ENCODE measurements at regions not wholly inside any gene's neighbourhood (a gene's known extent, or its start where the extent isn't known, plus 50 kb on each side); places are given as distances from the start of the nearest gene placed in this dataset.

GRCh38 chrX:39398963-39399261 is 597.7 kb downstream of the MID1IP1 start:
- no peaks in the 10 kb centered on the region for H3K9me3 ChIP-seq (ENCODE audit: control insufficient read depth, insufficient read depth, low read depth, low read length)

GRCh38 chrX:39399387-39399786 is 598.1 kb downstream of the MID1IP1 start:
- CTCF ChIA-PET = no interaction called here

More at GRCh38 chrX:39398963-39399261, 597.7 kb downstream of the MID1IP1 start:
- ChIA-PET POLR2A (no interaction called here), CTCF (no interaction called here)
- H3K36me3 ChIP-seq (ENCODE audit: control insufficient read depth in 2 of 2, insufficient read depth in 1 of 2, low read length in 2 of 2) = no peaks in the 10 kb centered on the region
- no peak overlapping the region for H3K4me3 ChIP-seq (ENCODE audit: low read depth, low read length)
- no peaks in the 10 kb centered on the region for H3K4me1 ChIP-seq (ENCODE audit: control insufficient read depth, insufficient read depth, low read length)
- H3K27ac ChIP-seq (ENCODE audit: extremely low read depth, low read depth, low read length) = no peak overlapping the region
- TF ChIP-seq KLF7 (tag by site-specific recombination; IDR thresholded peaks at IDR 0.05; ENCODE audit: borderline replicate concordance) (no peak), ZNF768 (tag by site-specific recombination; IDR thresholded peaks at IDR 0.05) (no peak), SALL2 (tag by site-specific recombination; IDR thresholded peaks at IDR 0.05; ENCODE audit: borderline replicate concordance) (no peak), ZNF362 (tag by site-specific recombination; IDR thresholded peaks at IDR 0.05) (no peak), GFI1B (tag by site-specific recombination; IDR thresholded peaks at IDR 0.05) (no peak), ZNF558 (tag by site-specific recombination; IDR thresholded peaks at IDR 0.05) (no peak), ZNF10 (tag by site-specific recombination; IDR thresholded peaks at IDR 0.05) (no peak), ZNF391 (tag by site-specific recombination; IDR thresholded peaks at IDR 0.05; ENCODE audit: borderline replicate concordance, low read depth) (no peak), ZNF221 (tag by site-specific recombination; IDR thresholded peaks at IDR 0.05; ENCODE audit: borderline replicate concordance) (no peak), ZBTB48 (tag by site-specific recombination; IDR thresholded peaks at IDR 0.05) (no peak), ZNF473 (tag by site-specific recombination; IDR thresholded peaks at IDR 0.05) (no peak), ZNF19 (tag by site-specific recombination; IDR thresholded peaks at IDR 0.05; ENCODE audit: low read depth) (no peak), ZNF561 (tag by site-specific recombination; IDR thresholded peaks at IDR 0.05; ENCODE audit: borderline replicate concordance) (no peak), ZNF155 (tag by site-specific recombination; IDR thresholded peaks at IDR 0.05) (no peak), ZNF623 (tag by site-specific recombination; IDR thresholded peaks at IDR 0.05) (no peak)
- TF ChIP-seq, protein P1, sequence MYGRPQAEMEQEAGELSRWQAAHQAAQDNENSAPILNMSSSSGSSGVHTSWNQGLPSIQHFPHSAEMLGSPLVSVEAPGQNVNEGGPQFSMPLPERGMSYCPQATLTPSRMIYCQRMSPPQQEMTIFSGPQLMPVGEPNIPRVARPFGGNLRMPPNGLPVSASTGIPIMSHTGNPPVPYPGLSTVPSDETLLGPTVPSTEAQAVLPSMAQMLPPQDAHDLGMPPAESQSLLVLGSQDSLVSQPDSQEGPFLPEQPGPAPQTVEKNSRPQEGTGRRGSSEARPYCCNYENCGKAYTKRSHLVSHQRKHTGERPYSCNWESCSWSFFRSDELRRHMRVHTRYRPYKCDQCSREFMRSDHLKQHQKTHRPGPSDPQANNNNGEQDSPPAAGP (tag by site-specific recombination; IDR thresholded peaks at IDR 0.05) = no peak
- TF ChIP-seq, protein P2, sequence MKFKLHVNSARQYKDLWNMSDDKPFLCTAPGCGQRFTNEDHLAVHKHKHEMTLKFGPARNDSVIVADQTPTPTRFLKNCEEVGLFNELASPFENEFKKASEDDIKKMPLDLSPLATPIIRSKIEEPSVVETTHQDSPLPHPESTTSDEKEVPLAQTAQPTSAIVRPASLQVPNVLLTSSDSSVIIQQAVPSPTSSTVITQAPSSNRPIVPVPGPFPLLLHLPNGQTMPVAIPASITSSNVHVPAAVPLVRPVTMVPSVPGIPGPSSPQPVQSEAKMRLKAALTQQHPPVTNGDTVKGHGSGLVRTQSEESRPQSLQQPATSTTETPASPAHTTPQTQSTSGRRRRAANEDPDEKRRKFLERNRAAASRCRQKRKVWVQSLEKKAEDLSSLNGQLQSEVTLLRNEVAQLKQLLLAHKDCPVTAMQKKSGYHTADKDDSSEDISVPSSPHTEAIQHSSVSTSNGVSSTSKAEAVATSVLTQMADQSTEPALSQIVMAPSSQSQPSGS (tag by site-specific recombination; IDR thresholded peaks at IDR 0.05; ENCODE audit: low read depth) = no peak

GRCh38 chrX:39401483-39402110 is 600.3 kb downstream of the MID1IP1 start:
- Histone ChIP-seq H3K4me1 (ENCODE audit: control insufficient read depth, insufficient read depth, low read length) (no peaks in the 10 kb centered on the region), H3K36me3 (ENCODE audit: control insufficient read depth in 2 of 2, insufficient read depth in 1 of 2, low read length in 2 of 2) (no peaks in the 10 kb centered on the region)
- POLR2A ChIA-PET = no interaction called here
- no peak for TF ChIP-seq ZNF473 (tag by site-specific recombination; IDR thresholded peaks at IDR 0.05)
- no peak for TF ChIP-seq YY1 (tag by site-specific recombination; IDR thresholded peaks at IDR 0.05)
- TF ChIP-seq ZFP37 (tag by site-specific recombination; IDR thresholded peaks at IDR 0.05) = no peak
- TF ChIP-seq, protein P3, sequence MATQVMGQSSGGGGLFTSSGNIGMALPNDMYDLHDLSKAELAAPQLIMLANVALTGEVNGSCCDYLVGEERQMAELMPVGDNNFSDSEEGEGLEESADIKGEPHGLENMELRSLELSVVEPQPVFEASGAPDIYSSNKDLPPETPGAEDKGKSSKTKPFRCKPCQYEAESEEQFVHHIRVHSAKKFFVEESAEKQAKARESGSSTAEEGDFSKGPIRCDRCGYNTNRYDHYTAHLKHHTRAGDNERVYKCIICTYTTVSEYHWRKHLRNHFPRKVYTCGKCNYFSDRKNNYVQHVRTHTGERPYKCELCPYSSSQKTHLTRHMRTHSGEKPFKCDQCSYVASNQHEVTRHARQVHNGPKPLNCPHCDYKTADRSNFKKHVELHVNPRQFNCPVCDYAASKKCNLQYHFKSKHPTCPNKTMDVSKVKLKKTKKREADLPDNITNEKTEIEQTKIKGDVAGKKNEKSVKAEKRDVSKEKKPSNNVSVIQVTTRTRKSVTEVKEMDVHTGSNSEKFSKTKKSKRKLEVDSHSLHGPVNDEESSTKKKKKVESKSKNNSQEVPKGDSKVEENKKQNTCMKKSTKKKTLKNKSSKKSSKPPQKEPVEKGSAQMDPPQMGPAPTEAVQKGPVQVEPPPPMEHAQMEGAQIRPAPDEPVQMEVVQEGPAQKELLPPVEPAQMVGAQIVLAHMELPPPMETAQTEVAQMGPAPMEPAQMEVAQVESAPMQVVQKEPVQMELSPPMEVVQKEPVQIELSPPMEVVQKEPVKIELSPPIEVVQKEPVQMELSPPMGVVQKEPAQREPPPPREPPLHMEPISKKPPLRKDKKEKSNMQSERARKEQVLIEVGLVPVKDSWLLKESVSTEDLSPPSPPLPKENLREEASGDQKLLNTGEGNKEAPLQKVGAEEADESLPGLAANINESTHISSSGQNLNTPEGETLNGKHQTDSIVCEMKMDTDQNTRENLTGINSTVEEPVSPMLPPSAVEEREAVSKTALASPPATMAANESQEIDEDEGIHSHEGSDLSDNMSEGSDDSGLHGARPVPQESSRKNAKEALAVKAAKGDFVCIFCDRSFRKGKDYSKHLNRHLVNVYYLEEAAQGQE (tag by site-specific recombination; IDR thresholded peaks at IDR 0.05) = no peak
- no peak for TF ChIP-seq MYNN (tag by site-specific recombination; IDR thresholded peaks at IDR 0.05; ENCODE audit: borderline replicate concordance)

More at GRCh38 chrX:39399387-39399786, 598.1 kb downstream of the MID1IP1 start:
- no peaks in the 10 kb centered on the region for H3K9me3 ChIP-seq (ENCODE audit: control insufficient read depth, insufficient read depth, low read depth, low read length)
- H3K4me3 ChIP-seq (ENCODE audit: low read depth, low read length) = no peak overlapping the region
- H3K27ac ChIP-seq (ENCODE audit: extremely low read depth, low read depth, low read length) = no peak overlapping the region
- no peaks in the 10 kb centered on the region for H3K4me1 ChIP-seq (ENCODE audit: control insufficient read depth, insufficient read depth, low read length)
- H3K36me3 ChIP-seq (ENCODE audit: control insufficient read depth in 2 of 2, insufficient read depth in 1 of 2, low read length in 2 of 2) = no peaks in the 10 kb centered on the region
- POLR2A ChIA-PET = no interaction called here
- TF ChIP-seq TRIM28 (IDR thresholded peaks at IDR 0.05; ENCODE audit: borderline replicate concordance, low read length) (no peak), MYNN (tag by site-specific recombination; IDR thresholded peaks at IDR 0.05; ENCODE audit: borderline replicate concordance) (no peak), ZNF658 (tag by site-specific recombination; IDR thresholded peaks at IDR 0.05) (no peak), ZNF561 (tag by site-specific recombination; IDR thresholded peaks at IDR 0.05; ENCODE audit: borderline replicate concordance) (no peak), ZNF274 (IDR thresholded peaks at IDR 0.05; ENCODE audit: low read length) (no peak), ZNF274 (tag by site-specific recombination; IDR thresholded peaks at IDR 0.05; ENCODE audit: borderline replicate concordance) (no peak), ZNF529 (tag by site-specific recombination; IDR thresholded peaks at IDR 0.05; ENCODE audit: insufficient replicate concordance) (no peak), ZFP41 (tag by site-specific recombination; IDR thresholded peaks at IDR 0.05; ENCODE audit: borderline replicate concordance) (no peak)

More at GRCh38 chrX:39401483-39402110, 600.3 kb downstream of the MID1IP1 start:
- H3K27ac ChIP-seq (ENCODE audit: extremely low read depth, low read depth, low read length) = no peak overlapping the region
- H3K9me3 ChIP-seq (ENCODE audit: control insufficient read depth, insufficient read depth, low read depth, low read length) = no peaks in the 10 kb centered on the region
- no peak overlapping the region for H3K4me3 ChIP-seq (ENCODE audit: low read depth, low read length)
- CTCF ChIA-PET = no interaction called here

Measured in HEK293 (cell line).